B cell (primary cell): ENCODE measurements at regions not wholly inside any gene's neighbourhood (a gene's known extent, or its start where the extent isn't known, plus 50 kb on each side); places are given as distances from the start of the nearest gene placed in this dataset.
"Not testable (repeated sequence)": the region's sequence is repeated elsewhere in the genome, so short reads cannot be mapped to it uniquely, and the experiment has no call there.

ENCODE experiments used
- ATAC-seq: fragments of 200-7000 bp; cut with Tn5 transposase; one replicate; pipeline ENCODE4 v1.10.0; 2021; ENCODE audit warnings: low read depth, mild to moderate bottlenecking, moderate number of reproducible peaks, moderate library complexity
- CTCF ChIA-PET: fragments of 350-600 bp; sonication (Branson Sonifier 250); formaldehyde crosslinking; loops from one replicate; lab custom pipeline; 2021; ENCODE audit warnings: antibody characterized with exemption, inconsistent platforms; lab: Charles Lee
- POLR2A ChIA-PET: fragments of 350-600 bp; sonication (Branson Sonifier 250); formaldehyde crosslinking; loops from one replicate; lab custom pipeline; 2021; ENCODE audit warnings: antibody characterized with exemption; lab: Charles Lee
- DNase-seq: peaks from one replicate; pipeline ENCODE4 v3.0.0; 2013
- H2AFZ ChIP-seq: 2 replicates; pipeline ENCODE4 v1.6.1; 2012; ENCODE audit warnings: mild to moderate bottlenecking, low read depth, low read length; ENCODE audit not compliant: insufficient read depth, poor library complexity, severe bottlenecking
- H3K27ac ChIP-seq, 2 donors: 1 replicate in 1 of 2; 2 replicates in 1 of 2; pipeline ENCODE4 v1.5.1; 2012 to 2013; ENCODE audit warnings: low read length in 2 of 2, mild to moderate bottlenecking in 2 of 2, moderate library complexity in 1 of 2
- H3K27me3 ChIP-seq, 4 experiments: fragments of 200-600 bp in 1 of 4; sonication (generic) in 1 of 4; replicated peaks in 1 of 4; 1 replicate in 2 of 4; 2 replicates in 2 of 4; pipeline versions ENCODE4 v1.6.1 to v1.7.0; 2013 to 2016; ENCODE audit warnings: low read length in 3 of 4, mild to moderate bottlenecking in 2 of 4, mixed read lengths in 1 of 4, moderate library complexity in 1 of 4; ENCODE audit not compliant: insufficient read depth in 4 of 4, control insufficient read depth in 3 of 4; ENCODE audit errors: control extremely low read depth in 1 of 4
- H3K36me3 ChIP-seq, 2 experiments: replicated peaks in 1 of 2; 1 replicate in 1 of 2; 2 replicates in 1 of 2; pipeline versions ENCODE4 v1.6.1 to v1.7.1; 2013; ENCODE audit warnings: low read length in 1 of 2; ENCODE audit not compliant: insufficient read depth in 2 of 2, control insufficient read depth in 1 of 2; ENCODE audit errors: control extremely low read depth in 1 of 2, extremely low read depth in 1 of 2
- H3K4me1 ChIP-seq, 2 donors: fragments of 200-600 bp in 1 of 2; sonication (generic) in 1 of 2; 1 replicate in 1 of 2; 2 replicates in 1 of 2; pipeline versions ENCODE4 v1.5.1 to v1.6.1; 2013 to 2017; ENCODE audit warnings: low read length in 2 of 2; ENCODE audit not compliant: control insufficient read depth in 2 of 2, insufficient read depth in 2 of 2
- H3K4me2 ChIP-seq: replicated peaks from 2 replicates; pipeline ENCODE3; 2012; ENCODE audit warnings: mild to moderate bottlenecking, low read depth, low read length; ENCODE audit not compliant: poor library complexity, severe bottlenecking
- H3K4me3 ChIP-seq, 5 experiments: fragments of 200-600 bp in 1 of 5; sonication (generic) in 1 of 5; 1 replicate in 3 of 5; 2 replicates in 2 of 5; pipeline versions ENCODE4 v1.5.1 to v1.7.0; 2011 to 2016; ENCODE audit warnings: low read length in 4 of 5, mild to moderate bottlenecking in 4 of 5, low read depth in 2 of 5, control low read depth in 1 of 5, moderate library complexity in 1 of 5; ENCODE audit not compliant: insufficient read depth in 1 of 5; ENCODE audit errors: control extremely low read depth in 1 of 5, extremely low read depth in 1 of 5
- H3K79me2 ChIP-seq: fragments of 200-600 bp; sonication (generic); one replicate; pipeline ENCODE4 v1.6.0; 2016; ENCODE audit warnings: low read length; ENCODE audit not compliant: control insufficient read depth, insufficient read depth
- H3K9ac ChIP-seq: fragments of 200-600 bp; sonication (generic); 2 replicates; pipeline ENCODE4 v1.6.1; 2017; ENCODE audit warnings: mild to moderate bottlenecking, low read length, moderate library complexity
- H3K9me3 ChIP-seq, 3 donors: one replicate each; pipeline versions ENCODE4 v1.6.1 to v1.7.1; 2013; ENCODE audit warnings: low read length in 2 of 3; ENCODE audit not compliant: control insufficient read depth in 2 of 3, insufficient read depth in 1 of 3; ENCODE audit errors: control extremely low read depth in 1 of 3
- H4K20me1 ChIP-seq: 2 replicates; pipeline ENCODE4 v1.6.0; 2012; ENCODE audit warnings: mild to moderate bottlenecking, low read length; ENCODE audit not compliant: insufficient read depth, control insufficient read depth, poor library complexity, severe bottlenecking
- H3K27ac Mint-ChIP-seq: one replicate; pipeline ENCODE4 v1.8.0; 2021; ENCODE audit warnings: mixed read lengths
- H3K27me3 Mint-ChIP-seq: one replicate; pipeline ENCODE4 v1.8.0; 2021; ENCODE audit warnings: mixed read lengths
- H3K4me1 Mint-ChIP-seq: one replicate; pipeline ENCODE4 v1.8.0; 2021; ENCODE audit warnings: mixed read lengths
- H3K4me3 Mint-ChIP-seq: one replicate; pipeline ENCODE4 v1.8.0; 2021; ENCODE audit warnings: mixed read lengths
- H3K9me3 Mint-ChIP-seq: one replicate; pipeline ENCODE4 v1.8.0; 2022; ENCODE audit warnings: mixed read lengths; ENCODE audit not compliant: insufficient read depth
- CTCF ChIP-seq: fragments of 200-600 bp; IDR thresholded peaks from one replicate; pipeline ENCODE4 v1.8.0; 2022; ENCODE audit warnings: antibody characterized with exemption, mild to moderate bottlenecking
- EZH2 ChIP-seq: IDR thresholded peaks from 2 replicates; pipeline ENCODE4 v1.6.1; 2012; ENCODE audit warnings: borderline replicate concordance, low read depth, mild to moderate bottlenecking, moderate library complexity, low read length; ENCODE audit not compliant: insufficient read depth, poor library complexity, severe bottlenecking
- WGBS: methylation state at CpG from one replicate; pipeline ENCODE4 v1.1.5; 2013; ENCODE audit warnings: missing lambda C conversion rate; ENCODE audit not compliant: insufficient coverage; 5-methylcytosine and 5-hydroxymethylcytosine counted together
- intact Hi-C: fragments of 100-400 bp; cut with micrococcal nuclease; formaldehyde crosslinking; loops from one replicate; pipeline ENCODE4 v1.10.0; 2022

- no peak overlapping the region for H3K4me2 ChIP-seq
- ATAC-seq (no peak), DNase-seq (no peak)
- Mint-ChIP-seq H3K4me3 (no peak overlapping the region), H3K27me3 (peaks cover 26% of the 10 kb centered on the region), H3K27ac (no peak overlapping the region), H3K4me1 (peaks cover 9% of the 10 kb centered on the region), H3K9me3 (no peaks in the 10 kb centered on the region)
- H3K4me1 ChIP-seq = peaks cover 5 to 8% of the 10 kb centered on the region in 2 donors
- ChIA-PET POLR2A (no interaction called here), CTCF (interaction anchor here (0.6 to 12.0 kb wide), 13 partner anchors 10 to 1342 kb away, joined by 3 to 511 read pairs (median 4); no protein-coding TSS in a partner anchor)
- intact Hi-C loops = no loop called here
- H3K9me3 ChIP-seq = no peaks in the 10 kb centered on the region
- H3K27me3 ChIP-seq = peaks cover 0 to 6% (median 2%) of the 10 kb centered on the region in 4 experiments
- no peak overlapping the region for H3K4me3 ChIP-seq
- no peak overlapping the region for H3K27ac ChIP-seq
- no peaks in the 10 kb centered on the region for H3K36me3 ChIP-seq
- H3K9ac ChIP-seq = no peak overlapping the region
- no peaks in the 10 kb centered on the region for H3K79me2 ChIP-seq
- H2AFZ ChIP-seq = no peak overlapping the region
- TF ChIP-seq EZH2 (no peak), CTCF (no peak)
- H4K20me1 ChIP-seq = no peaks in the 10 kb centered on the region
- no CpG with 5 or more reads among the region's 1 CpG for WGBS
Observed at GRCh38 chr1:117760069-117760468, 154.2 kb downstream of the TENT5C start.

- no peak overlapping the region for H2AFZ ChIP-seq
- H3K9me3 ChIP-seq = no peaks in the 10 kb centered on the region
- no peak overlapping the region for H3K4me2 ChIP-seq
- DNase-seq (no peak), ATAC-seq (no peak)
- no peaks in the 10 kb centered on the region for H3K79me2 ChIP-seq
- peaks cover 5 to 8% of the 10 kb centered on the region in 2 donors for H3K4me1 ChIP-seq
- Mint-ChIP-seq H3K4me1 (peaks cover 9% of the 10 kb centered on the region), H3K27me3 (peaks cover 28% of the 10 kb centered on the region), H3K27ac (no peak overlapping the region), H3K9me3 (no peaks in the 10 kb centered on the region), H3K4me3 (no peak overlapping the region)
- intact Hi-C loops = no loop called here
- no peak overlapping the region for H3K4me3 ChIP-seq
- H3K36me3 ChIP-seq = no peaks in the 10 kb centered on the region
- CTCF ChIA-PET = interaction anchor here (0.7 to 12.0 kb wide), 9 partner anchors 8 to 250 kb away, joined by 3 to 511 read pairs (median 3); no protein-coding TSS in a partner anchor
- WGBS = 50% methylated on average over 1 of the region's 2 CpGs
- no peak overlapping the region for H3K27ac ChIP-seq
- peaks cover 0 to 6% (median 2%) of the 10 kb centered on the region in 4 experiments for H3K27me3 ChIP-seq
- POLR2A ChIA-PET = no interaction called here
- no peak overlapping the region for H3K9ac ChIP-seq
- H4K20me1 ChIP-seq = no peaks in the 10 kb centered on the region
- TF ChIP-seq CTCF = no peak
Observed at GRCh38 chr1:117760485-117760884, 154.6 kb downstream of the TENT5C start.

- peaks cover 11 to 24% (median 19%) of the 10 kb centered on the region in 3 donors for H3K9me3 ChIP-seq
- H3K4me3 Mint-ChIP-seq, H3K27ac Mint-ChIP-seq, POLR2A ChIA-PET, intact Hi-C loops, H3K4me1 Mint-ChIP-seq, H2AFZ ChIP-seq, ATAC-seq, H3K27me3 ChIP-seq, H4K20me1 ChIP-seq, H3K36me3 ChIP-seq, H3K9ac ChIP-seq, H3K4me1 ChIP-seq, H3K27ac ChIP-seq, H3K4me2 ChIP-seq, H3K79me2 ChIP-seq, DNase-seq, H3K4me3 ChIP-seq: not testable (repeated sequence)
- CTCF ChIA-PET = interaction anchor here (1.1 kb wide), 1 partner anchor 14 kb away, joined by 3 read pairs; no protein-coding TSS in a partner anchor
- Mint-ChIP-seq H3K27me3 (peaks cover 44% of the 10 kb centered on the region), H3K9me3 (peaks cover 26% of the 10 kb centered on the region)
- no CpG with 5 or more reads among the region's 1 CpG for WGBS
Observed at GRCh38 chr1:117767756-117768155, 161.7 kb downstream of the GDAP2 start.
